Endothelial cell of umbilical vein (primary cell): ENCODE measurements at regions not wholly inside any gene's neighbourhood (a gene's known extent, or its start where the extent isn't known, plus 50 kb on each side); places are given as distances from the start of the nearest gene placed in this dataset.

Experiments
- BruUV-seq: library from RNA; stranded (reverse); fragments of 400-500 nt; replicated peaks from 2 replicates; lab custom pipeline; 2021; lab: Mats Ljungman, UMichigan
- CTCF ChIA-PET: fragments of 300-600, 350-600 bp; sonication (Branson Sonifier 250); formaldehyde crosslinking; loops from one replicate; lab custom pipeline; 2021; ENCODE audit warnings: antibody characterized with exemption, inconsistent platforms; lab: Charles Lee
- POLR2A ChIA-PET: fragments of 300-600, 350-600 bp; sonication (Branson Sonifier 250); formaldehyde crosslinking; loops from one replicate; lab custom pipeline; 2021; ENCODE audit warnings: antibody characterized with exemption, inconsistent platforms; lab: Charles Lee
- DNase-seq: peaks from one replicate; pipeline ENCODE4 v3.0.0-alpha.2; 2011; ENCODE audit warnings: low read depth, low spot score
- FAIRE-seq: peaks from 2 replicates; lab custom pipeline; 2011; peaks lifted over from hg19 to GRCh38; lab: Jason Lieb, UNC
- H2AFZ ChIP-seq: 2 replicates; pipeline ENCODE4 v1.6.0; 2012; ENCODE audit warnings: low read depth, low read length, control low read depth, inconsistent platforms
- H3K27ac ChIP-seq: 2 replicates; pipeline ENCODE4 v1.5.1; 2011; ENCODE audit warnings: low read depth, mild to moderate bottlenecking, control low read depth, low read length, moderate library complexity; ENCODE audit not compliant: insufficient read depth
- H3K27me3 ChIP-seq, 2 experiments: 2 replicates each; pipeline versions ENCODE4 v1.6.0 to v1.6.1; 2011; ENCODE audit warnings: low read length in 2 of 2, mixed read lengths in 1 of 2; ENCODE audit not compliant: control insufficient read depth in 2 of 2, insufficient read depth in 2 of 2
- H3K36me3 ChIP-seq, 2 experiments: 2 replicates in 1 of 2; 3 replicates in 1 of 2; pipeline ENCODE4 v1.5.1; 2011; ENCODE audit warnings: low read length in 2 of 2, mild to moderate bottlenecking in 1 of 2, moderate library complexity in 1 of 2; ENCODE audit not compliant: control insufficient read depth in 2 of 2, insufficient read depth in 2 of 2; ENCODE audit errors: extremely low read depth in 1 of 2
- H3K4me1 ChIP-seq: 3 replicates; pipeline ENCODE4 v1.5.1; 2011; ENCODE audit warnings: mild to moderate bottlenecking, low read length; ENCODE audit not compliant: control insufficient read depth, insufficient read depth; ENCODE audit errors: extremely low read depth
- H3K4me2 ChIP-seq: 2 replicates; pipeline ENCODE4 v1.6.1; 2011; ENCODE audit warnings: low read length, control low read depth, mixed read lengths; ENCODE audit not compliant: insufficient read depth
- H3K4me3 ChIP-seq, 3 experiments: fragments of 200-600 bp in 1 of 3; sonication (generic), shearing (Covaris generic) in 1 of 3; replicated peaks in 1 of 3; 2 replicates each; pipeline ENCODE4 v1.5.1; 2011 to 2016; ENCODE audit warnings: control low read depth in 3 of 3, low read length in 3 of 3, mild to moderate bottlenecking in 2 of 3, inconsistent platforms in 1 of 3, low read depth in 1 of 3, moderate library complexity in 1 of 3; ENCODE audit not compliant: insufficient read depth in 1 of 3
- H3K79me2 ChIP-seq: 2 replicates; pipeline ENCODE4 v1.6.0; 2012; ENCODE audit warnings: low read length, inconsistent platforms; ENCODE audit not compliant: control insufficient read depth, insufficient read depth
- H3K9ac ChIP-seq: replicated peaks from 2 replicates; pipeline ENCODE3; 2011; ENCODE audit warnings: low read length, control low read depth; ENCODE audit not compliant: insufficient read depth; ENCODE audit errors: extremely low read depth
- H3K9me1 ChIP-seq: replicated peaks from 3 replicates; pipeline ENCODE4 v1.6.0; 2011; ENCODE audit warnings: mild to moderate bottlenecking, low read length; ENCODE audit not compliant: control insufficient read depth, insufficient read depth; ENCODE audit errors: extremely low read depth
- H3K9me3 ChIP-seq: replicated peaks from 2 replicates; pipeline ENCODE4 v1.5.1; 2012; ENCODE audit warnings: low read length, inconsistent platforms; ENCODE audit not compliant: control insufficient read depth, insufficient read depth
- H4K20me1 ChIP-seq: replicated peaks from 2 replicates; pipeline ENCODE3; 2011; ENCODE audit warnings: mild to moderate bottlenecking, low read length; ENCODE audit not compliant: control insufficient read depth, insufficient read depth; ENCODE audit errors: extremely low read depth
- EZH2 ChIP-seq: IDR thresholded peaks from 2 replicates; pipeline ENCODE4 v1.6.1; 2012; ENCODE audit warnings: borderline replicate concordance, low read depth, mild to moderate bottlenecking, moderate library complexity, low read length, inconsistent platforms; ENCODE audit not compliant: severe bottlenecking
- FOS ChIP-seq: IDR thresholded peaks from 2 replicates; pipeline ENCODE4 v1.6.1; 2011; ENCODE audit warnings: mild to moderate bottlenecking, low read length, moderate library complexity, borderline replicate concordance; ENCODE audit not compliant: insufficient read depth
- GATA2 ChIP-seq: IDR thresholded peaks from 2 replicates; pipeline ENCODE4 v1.7.0; 2011; ENCODE audit warnings: low read depth, mild to moderate bottlenecking, moderate library complexity, mixed read lengths, low read length; ENCODE audit not compliant: insufficient read length, insufficient read depth
- JUN ChIP-seq: IDR thresholded peaks from 2 replicates; pipeline ENCODE4 v1.6.1; 2011; ENCODE audit warnings: borderline replicate concordance, low read depth; ENCODE audit not compliant: insufficient read length, insufficient read depth
- MYC ChIP-seq: IDR thresholded peaks from one replicate; pipeline ENCODE4 v1.6.1; 2011; ENCODE audit warnings: mild to moderate bottlenecking, low read depth, low read length
- POLR2A ChIP-seq: IDR thresholded peaks from 2 replicates; pipeline ENCODE4 v1.6.1; 2012; ENCODE audit warnings: low read depth, mild to moderate bottlenecking, control low read depth, low read length
- POLR2AphosphoS5 ChIP-seq: IDR thresholded peaks from 2 replicates; pipeline ENCODE4 v1.6.1; 2012; ENCODE audit warnings: low read depth, mild to moderate bottlenecking, control low read depth, low read length, moderate library complexity; ENCODE audit not compliant: insufficient read depth
- dilution Hi-C: fragments of 300-500 bp; cut with MboI; formaldehyde crosslinking; loops from one replicate; pipeline ENCODE4 v1.15.0; 2019; ENCODE audit warnings: low sequenced_read_pairs; ENCODE audit not compliant: extremely low pct_ligation_motif_present
- intact Hi-C: fragments of 100-400 bp; cut with micrococcal nuclease; formaldehyde crosslinking; loops from one replicate; pipeline ENCODE4 v1.10.0; 2022
- TF ChIP-seq, protein P1 (sequence below), 2 donors: IDR thresholded peaks; 1 replicate in 1 of 2; 2 replicates in 1 of 2; pipeline ENCODE4 v1.5.1; 2011; ENCODE audit warnings: low read length in 2 of 2, mild to moderate bottlenecking in 2 of 2, moderate library complexity in 2 of 2, control low read depth in 1 of 2, inconsistent platforms in 1 of 2, low read depth in 1 of 2; ENCODE audit not compliant: insufficient read depth in 1 of 2; ENCODE audit errors: extremely low read depth in 1 of 2
- TF ChIP-seq, protein P2 (sequence below): IDR thresholded peaks from 2 replicates; pipeline ENCODE4 v1.6.1; 2011; ENCODE audit not compliant: insufficient read depth, insufficient read length

DNA sequence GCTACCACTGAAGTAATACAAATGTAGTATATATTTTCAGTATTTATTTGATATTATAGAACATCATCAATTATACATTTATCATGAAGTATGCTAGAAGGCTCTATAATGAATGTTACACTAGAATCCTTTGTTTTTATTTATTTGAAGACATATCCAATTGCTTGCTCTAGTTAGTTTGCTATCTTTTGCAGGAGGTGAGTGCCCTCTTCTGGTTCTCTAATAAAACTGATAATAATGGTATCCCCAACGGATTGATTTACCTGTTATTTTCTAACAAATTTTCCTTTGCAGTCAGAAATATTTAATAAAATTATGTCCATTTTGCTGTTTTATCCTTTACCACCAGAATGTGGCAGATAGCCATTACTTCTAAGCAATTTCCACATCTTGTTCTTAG lies 274.3 kb upstream of the TACR3 start:
- Histone ChIP-seq H3K4me1 (no peaks in the 10 kb centered on the region), H3K9me3 (peaks cover 2% of the 10 kb centered on the region), H4K20me1 (no peaks in the 10 kb centered on the region), H3K79me2 (no peaks in the 10 kb centered on the region), H2AFZ (no peak overlapping the region), H3K4me3 (no peak overlapping the region), H3K4me2 (no peak overlapping the region), H3K9ac (no peak overlapping the region), H3K27ac (no peak overlapping the region), H3K36me3 (no peaks in the 10 kb centered on the region), H3K9me1 (no peaks in the 10 kb centered on the region), H3K27me3 (no peaks in the 10 kb centered on the region)
- intact Hi-C loops (no loop called here), dilution Hi-C loops (no loop called here)
- no peak for TF ChIP-seq POLR2AphosphoS5
- TF ChIP-seq GATA2 = no peak
- TF ChIP-seq, protein P1, sequence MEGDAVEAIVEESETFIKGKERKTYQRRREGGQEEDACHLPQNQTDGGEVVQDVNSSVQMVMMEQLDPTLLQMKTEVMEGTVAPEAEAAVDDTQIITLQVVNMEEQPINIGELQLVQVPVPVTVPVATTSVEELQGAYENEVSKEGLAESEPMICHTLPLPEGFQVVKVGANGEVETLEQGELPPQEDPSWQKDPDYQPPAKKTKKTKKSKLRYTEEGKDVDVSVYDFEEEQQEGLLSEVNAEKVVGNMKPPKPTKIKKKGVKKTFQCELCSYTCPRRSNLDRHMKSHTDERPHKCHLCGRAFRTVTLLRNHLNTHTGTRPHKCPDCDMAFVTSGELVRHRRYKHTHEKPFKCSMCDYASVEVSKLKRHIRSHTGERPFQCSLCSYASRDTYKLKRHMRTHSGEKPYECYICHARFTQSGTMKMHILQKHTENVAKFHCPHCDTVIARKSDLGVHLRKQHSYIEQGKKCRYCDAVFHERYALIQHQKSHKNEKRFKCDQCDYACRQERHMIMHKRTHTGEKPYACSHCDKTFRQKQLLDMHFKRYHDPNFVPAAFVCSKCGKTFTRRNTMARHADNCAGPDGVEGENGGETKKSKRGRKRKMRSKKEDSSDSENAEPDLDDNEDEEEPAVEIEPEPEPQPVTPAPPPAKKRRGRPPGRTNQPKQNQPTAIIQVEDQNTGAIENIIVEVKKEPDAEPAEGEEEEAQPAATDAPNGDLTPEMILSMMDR (IDR thresholded peaks at IDR 0.05; ENCODE audit: extremely low read depth in 1 of 2, insufficient read depth in 1 of 2, low read depth in 1 of 2, low read length in 2 of 2) = no peak
- TF ChIP-seq FOS = no peak
- TF ChIP-seq JUN = no peak
- TF ChIP-seq, protein P2, sequence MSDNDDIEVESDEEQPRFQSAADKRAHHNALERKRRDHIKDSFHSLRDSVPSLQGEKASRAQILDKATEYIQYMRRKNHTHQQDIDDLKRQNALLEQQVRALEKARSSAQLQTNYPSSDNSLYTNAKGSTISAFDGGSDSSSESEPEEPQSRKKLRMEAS = no peak
- no peak for TF ChIP-seq EZH2
- TF ChIP-seq MYC = no peak
- TF ChIP-seq POLR2A = no peak
- ChIA-PET CTCF (no interaction called here), POLR2A (no interaction called here)
- FAIRE-seq = no peak
- no peak for DNase-seq
- no TSS peak for BruUV-seq
